GM19025 (cell line): ENCODE measurements at regions not wholly inside any gene's neighbourhood (a gene's known extent, or its start where the extent isn't known, plus 50 kb on each side); places are given as distances from the start of the nearest gene placed in this dataset.

Experiments
- ATAC-seq: cut with Tn5 transposase; IDR thresholded peaks from one replicate; pipeline ENCODE4 v1.9.1; 2021; ENCODE audit warnings: mild to moderate bottlenecking, low read depth, moderate library complexity; ENCODE audit not compliant: unreplicated experiment

DNA sequence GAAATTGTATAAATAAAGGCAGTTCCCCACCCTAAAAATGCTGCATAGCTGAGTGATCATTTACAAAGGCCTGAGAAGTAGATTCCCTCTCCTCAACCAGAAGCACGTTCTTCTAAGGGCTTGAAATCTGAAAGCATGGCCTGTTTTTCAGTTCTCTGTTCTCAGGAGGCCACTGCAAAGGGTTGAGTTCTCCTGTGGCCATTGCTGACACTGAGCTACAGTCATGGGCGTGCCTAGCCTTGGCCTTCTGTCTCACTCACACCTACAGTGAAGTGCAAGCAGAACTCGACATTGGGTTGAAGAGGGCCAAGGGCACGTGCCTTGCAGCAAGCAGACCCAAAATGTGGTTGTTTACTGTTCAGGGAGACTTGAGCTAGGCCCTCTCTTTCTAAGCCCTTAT lies 276.6 kb upstream of the VLDLR start:
- ATAC-seq = no peak

DNA sequence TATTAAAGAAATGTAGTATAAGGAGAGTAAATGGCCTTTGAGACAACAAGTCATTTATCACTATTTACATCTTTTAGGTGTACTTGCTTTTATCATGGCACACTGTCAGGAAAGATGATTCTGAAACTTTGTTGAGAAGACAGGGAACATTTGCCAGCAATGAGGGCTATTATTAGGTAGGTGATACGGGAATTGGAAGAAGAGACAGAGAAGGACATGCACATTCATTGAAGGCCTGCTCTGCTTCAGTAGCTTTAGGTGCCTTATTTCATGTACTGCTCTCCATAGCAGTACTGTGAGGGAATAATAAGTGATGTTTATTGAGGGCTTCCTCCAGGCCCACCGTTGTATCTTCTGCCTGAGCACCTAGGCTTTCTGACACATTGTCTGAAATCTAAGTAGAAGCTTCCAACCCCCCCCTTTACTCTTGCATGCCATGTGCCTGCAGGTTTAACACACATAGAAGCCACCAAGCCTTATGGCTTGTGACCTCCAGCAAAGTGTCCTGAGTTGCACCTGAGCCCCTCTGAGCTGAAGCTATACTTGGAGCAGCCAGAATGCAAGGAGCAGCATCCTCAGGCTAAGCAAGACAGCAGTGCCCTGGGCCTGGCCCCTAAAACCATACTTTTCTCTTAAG lies 275.2 kb upstream of the VLDLR start:
- ATAC-seq = no peak

GRCh38 chr9:2351324-2351723 lies 270.3 kb upstream of the VLDLR start:
- ATAC-seq = no peak

- ATAC-seq = no peak
Measured at GRCh38 chr9:2354216-2354615, 267.4 kb upstream of the VLDLR start.

DNA sequence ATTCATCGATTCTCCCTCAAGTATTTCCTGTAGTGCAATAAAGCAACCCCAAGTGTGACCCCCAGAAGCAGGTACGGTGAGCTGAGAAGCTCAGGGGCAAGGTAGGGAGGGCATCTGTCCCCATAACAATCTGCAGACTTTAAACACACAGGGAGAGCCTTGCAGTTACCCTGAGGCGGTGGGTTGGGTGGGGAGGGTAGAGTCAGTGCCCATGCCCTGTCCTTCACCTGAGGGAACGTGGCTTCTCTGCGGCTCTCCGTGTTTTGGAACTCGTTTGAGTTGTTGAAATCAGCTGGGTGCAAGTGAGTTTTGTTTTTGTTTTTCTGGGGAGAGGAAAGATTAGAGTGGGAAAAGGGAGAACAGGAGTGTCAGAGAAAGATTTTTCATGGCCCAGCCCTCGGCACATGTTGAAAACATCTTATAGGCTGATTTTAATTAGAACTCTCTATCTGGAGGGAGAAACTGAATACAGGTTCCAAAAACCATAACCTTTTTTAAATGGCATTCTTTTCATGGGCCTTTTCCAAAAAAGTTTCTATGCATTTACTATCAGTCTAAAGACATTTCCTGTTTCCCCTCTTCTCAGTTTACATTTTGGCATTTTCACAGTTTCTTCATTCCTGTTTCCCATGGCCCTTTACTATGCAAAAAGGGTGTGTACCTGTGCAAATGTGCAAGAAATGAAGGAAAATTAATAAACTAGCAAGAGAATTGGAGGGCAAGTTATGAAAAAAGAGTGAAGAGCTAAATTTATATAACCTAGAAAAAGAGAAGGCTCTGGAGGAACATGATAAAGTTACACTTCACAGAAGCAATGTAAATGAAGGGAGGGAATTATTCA lies 266.5 kb upstream of the VLDLR start:
- no peak for ATAC-seq

GRCh38 chr9:2355697-2355983 lies 265.9 kb upstream of the VLDLR start:
- no peak for ATAC-seq

DNA sequence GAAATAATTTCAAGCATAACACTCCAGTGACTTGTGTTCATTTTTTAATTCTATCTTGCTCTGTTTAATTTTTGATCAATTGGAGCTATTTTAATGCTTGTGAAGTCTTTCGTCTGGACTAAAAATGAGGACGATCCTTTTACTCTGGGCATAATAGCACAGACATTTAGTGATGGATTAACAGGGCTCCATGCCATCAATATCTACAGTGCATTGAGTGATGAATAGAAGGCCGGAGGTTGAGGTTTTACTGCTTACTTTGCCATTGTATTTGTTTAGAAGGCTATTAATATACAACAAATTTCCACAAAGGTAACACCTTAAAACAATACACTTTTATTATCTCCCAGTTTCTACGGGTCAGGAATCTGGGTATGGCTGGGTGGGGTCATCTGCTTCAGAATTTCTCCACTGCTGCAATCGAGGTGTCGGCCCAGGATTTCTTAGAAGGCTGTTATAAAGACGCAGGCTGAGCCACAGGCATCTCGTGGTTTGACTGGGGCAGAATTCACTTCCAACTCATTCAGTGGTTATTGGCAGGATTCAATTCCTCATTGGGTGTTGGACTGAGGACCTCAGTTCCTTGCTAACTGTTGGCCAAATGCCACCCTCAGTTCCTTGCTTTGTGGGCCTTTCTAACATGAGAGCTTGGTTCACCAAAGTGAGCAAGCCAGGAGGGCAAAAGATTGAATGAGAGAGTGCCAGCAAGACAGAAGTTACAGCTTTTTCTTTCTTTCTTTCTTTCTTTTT lies 265.4 kb upstream of the VLDLR start:
- ATAC-seq = no peak

- ATAC-seq = no peak
Measured at GRCh38 chr9:2359891-2360471, 261.6 kb upstream of the VLDLR start.

DNA sequence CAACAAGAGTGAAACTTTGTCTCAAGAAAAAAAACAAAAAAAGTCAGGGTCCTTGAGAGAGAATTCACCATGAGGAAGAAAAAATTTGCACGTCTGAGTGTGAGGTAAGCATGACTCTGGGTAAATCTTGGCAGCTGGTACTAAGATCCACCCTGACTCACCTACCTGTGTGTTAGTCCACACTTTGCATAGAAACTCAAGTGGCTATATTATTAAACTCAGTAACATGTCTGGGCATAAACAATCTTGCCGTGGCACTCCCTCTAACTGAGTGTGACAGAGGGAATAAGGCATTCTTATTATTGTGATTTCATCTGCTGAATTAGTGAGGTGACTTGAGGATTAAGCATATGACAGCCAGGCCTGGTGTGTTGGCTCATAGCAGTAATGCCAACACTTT lies 259.4 kb upstream of the VLDLR start:
- ATAC-seq = no peak

DNA sequence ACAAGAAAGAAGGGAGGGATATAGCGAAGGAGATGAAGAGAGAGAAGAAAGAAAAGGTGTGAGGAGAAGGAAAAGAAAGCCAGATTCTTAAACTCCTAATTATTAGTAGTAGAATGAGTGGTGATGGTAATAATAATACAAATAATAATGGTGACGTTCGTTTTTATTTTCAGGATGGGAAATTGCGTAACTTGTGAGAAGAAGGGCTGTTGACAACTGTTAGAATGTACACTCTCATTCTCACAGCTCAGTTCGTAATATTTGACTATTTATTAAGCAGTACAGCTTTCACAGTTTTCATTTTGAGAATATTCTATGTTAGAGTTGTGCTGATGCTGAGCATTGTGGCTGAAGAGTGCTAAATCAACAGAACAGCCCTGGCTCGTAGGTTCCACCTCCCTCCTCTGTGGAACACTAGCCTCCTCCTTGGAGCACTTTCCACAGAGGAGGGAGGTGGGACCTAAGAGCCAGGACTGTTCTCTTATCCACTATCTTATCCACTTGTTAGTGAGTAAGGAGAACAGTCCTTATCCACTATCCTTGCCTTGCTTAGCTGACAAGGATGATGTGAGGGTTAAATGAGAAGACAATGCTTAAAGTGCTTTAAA lies 258.3 kb upstream of the VLDLR start:
- no peak for ATAC-seq

DNA sequence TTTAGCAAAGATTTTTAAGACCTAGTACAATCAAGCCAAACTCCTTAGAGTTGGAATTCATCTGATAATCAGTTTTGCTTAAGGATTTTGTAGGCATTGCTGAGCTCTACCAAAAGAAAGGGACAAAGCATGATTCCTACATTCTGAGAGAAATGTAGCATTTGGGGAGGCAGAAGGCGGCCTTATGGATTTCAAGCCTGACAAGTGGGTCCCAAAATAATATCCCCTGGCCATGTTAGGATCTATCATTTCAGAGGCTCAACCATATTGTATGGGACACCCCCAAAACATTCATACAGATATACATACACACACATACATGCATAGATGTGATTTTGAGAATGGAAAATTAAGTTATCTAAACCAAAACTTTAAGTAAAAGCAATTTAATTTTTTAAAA lies 257.8 kb upstream of the VLDLR start:
- ATAC-seq = no peak

GRCh38 chr9:2367970-2368369 lies 253.6 kb upstream of the VLDLR start:
- no peak for ATAC-seq

DNA sequence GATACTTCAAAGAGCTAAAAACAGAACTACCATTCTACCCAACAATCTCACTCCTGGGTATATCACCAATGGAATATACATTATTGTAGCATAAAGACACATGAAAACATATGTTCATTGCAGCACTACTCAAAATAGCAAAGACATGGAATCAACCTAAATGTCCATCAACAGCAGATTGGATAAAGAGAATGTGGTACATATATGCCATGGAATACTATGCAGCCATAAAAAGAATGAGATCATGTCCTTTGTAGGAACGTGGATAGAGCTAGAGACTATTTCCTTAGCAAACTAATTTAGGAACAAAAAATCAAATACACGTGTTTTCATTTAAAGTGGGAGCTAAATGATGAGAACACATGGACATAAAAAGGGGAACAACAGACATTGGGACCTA lies 247.9 kb upstream of the VLDLR start:
- ATAC-seq = no peak

GRCh38 chr9:2375114-2375513 lies 246.5 kb upstream of the VLDLR start:
- no peak for ATAC-seq

GRCh38 chr9:2377117-2377516 lies 244.5 kb upstream of the VLDLR start:
- no peak for ATAC-seq

DNA sequence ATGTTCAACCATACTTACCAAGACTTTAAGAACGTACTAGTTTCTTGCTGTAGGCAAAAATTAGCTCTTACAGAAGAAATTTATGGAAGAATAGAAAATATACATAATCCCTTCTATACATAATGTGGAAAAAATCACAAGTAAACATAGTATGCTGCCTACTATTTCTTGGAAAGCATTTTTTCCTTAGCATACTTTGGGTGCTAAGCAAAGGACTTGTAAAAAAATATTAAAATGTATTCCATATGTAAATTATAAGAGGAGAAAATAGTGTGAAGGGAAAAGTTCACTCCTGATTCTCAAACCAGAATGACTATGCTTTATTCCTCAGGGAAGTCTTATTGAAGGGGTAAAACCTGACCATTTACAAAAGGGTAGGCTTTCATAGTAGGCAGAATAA lies 243.8 kb upstream of the VLDLR start:
- ATAC-seq = no peak

- ATAC-seq = no peak
Measured at GRCh38 chr9:2378266-2378665, 243.3 kb upstream of the VLDLR start.

GRCh38 chr9:2378816-2379215 lies 242.8 kb upstream of the VLDLR start:
- no peak for ATAC-seq

GRCh38 chr9:2384741-2385140 lies 236.8 kb upstream of the VLDLR start:
- no peak for ATAC-seq

DNA sequence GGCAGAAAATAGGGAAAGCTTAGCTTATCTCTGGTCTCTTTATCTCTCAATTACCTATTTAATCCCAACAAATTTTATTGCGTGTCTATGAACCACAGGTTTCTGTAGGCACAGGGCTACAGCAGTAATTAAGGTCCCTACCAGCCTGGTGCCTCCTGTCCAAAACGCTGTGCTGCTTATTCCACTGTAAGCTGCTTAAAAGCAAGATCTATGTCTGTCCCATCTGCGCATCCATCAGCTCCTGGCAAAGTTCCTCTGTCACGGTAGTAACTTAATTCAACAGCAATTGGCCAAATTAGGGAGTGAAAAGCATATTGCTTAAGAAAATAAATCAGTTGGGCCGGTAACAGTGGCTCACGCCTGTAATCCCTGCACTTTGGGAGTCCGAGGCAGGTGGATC lies 235.8 kb upstream of the VLDLR start:
- ATAC-seq = no peak

GRCh38 chr9:2386566-2386965 lies 235.0 kb upstream of the VLDLR start:
- no peak for ATAC-seq
